ENCODE measurements at regions not wholly inside any gene's neighbourhood (a gene's known extent, or its start where the extent isn't known, plus 50 kb on each side); places are given as distances from the start of the nearest gene placed in this dataset.
"Not testable (repeated sequence)": the region's sequence is repeated elsewhere in the genome, so short reads cannot be mapped to it uniquely, and the experiment has no call there.

- TF ChIP-seq POLR2AphosphoS5 (IDR thresholded peaks at IDR 0.05): no peak
- TF ChIP-seq MXI1 (conservative IDR thresholded peaks at IDR 0.05; ENCODE audit: poor library complexity, severe bottlenecking): no peak
- TF ChIP-seq TAF1 (IDR thresholded peaks at IDR 0.05; ENCODE audit: low read depth): no peak
- no peak for TF ChIP-seq SMC3 (conservative IDR thresholded peaks at IDR 0.05; ENCODE audit: poor library complexity)
- TF ChIP-seq RAD21 (conservative IDR thresholded peaks at IDR 0.05): no peak
- TF ChIP-seq EZH2 (IDR thresholded peaks at IDR 0.05; ENCODE audit: borderline replicate concordance, insufficient read depth, low read length, poor library complexity, severe bottlenecking): no peak
- Histone ChIP-seq H3K9me2 (ENCODE audit: insufficient read depth, low read length) (no peaks in the 10 kb centered on the region), H3K4me2 (ENCODE audit: low read length) (no peak overlapping the region), H3K9ac (ENCODE audit: low read length) (no peak overlapping the region), H2AFZ (ENCODE audit: low read depth, low read length) (no peak overlapping the region), H4K20me1 (ENCODE audit: insufficient read depth) (no peaks in the 10 kb centered on the region), H3K36me3 (ENCODE audit: insufficient read depth, low read length) (no peaks in the 10 kb centered on the region), H3K4me3 (ENCODE audit: low read length) (no peak overlapping the region), H3K79me2 (replicated peaks; ENCODE audit: insufficient read depth, low read length) (no peaks in the 10 kb centered on the region), H3K27me3 (ENCODE audit: insufficient read depth, low read depth, low read length) (no peaks in the 10 kb centered on the region), H3K9me3 (ENCODE audit: low read length) (no peaks in the 10 kb centered on the region), H3K27ac (ENCODE audit: low read length) (no peak overlapping the region), H3F3A (ENCODE audit: insufficient read depth, low read length, poor library complexity, severe bottlenecking) (no peaks in the 10 kb centered on the region)
These were observed 193.8 kb upstream of the PTER start for GRCh38 chr10:16242859-16243613.

- H3K9me3 ChIP-seq (ENCODE audit: low read length); H3K4me3 ChIP-seq (ENCODE audit: low read length); H3K36me3 ChIP-seq (ENCODE audit: insufficient read depth, low read length); H3K4me2 ChIP-seq (ENCODE audit: low read length); H4K20me1 ChIP-seq (ENCODE audit: insufficient read depth); H3K27ac ChIP-seq (ENCODE audit: low read length); H3K79me2 ChIP-seq (replicated peaks; ENCODE audit: insufficient read depth, low read length); H3K27me3 ChIP-seq (ENCODE audit: insufficient read depth, low read depth, low read length); H3F3A ChIP-seq (ENCODE audit: insufficient read depth, low read length, poor library complexity, severe bottlenecking); H3K9ac ChIP-seq (ENCODE audit: low read length); H3K9me2 ChIP-seq (ENCODE audit: insufficient read depth, low read length); H2AFZ ChIP-seq (ENCODE audit: low read depth, low read length): not testable (repeated sequence)
These were observed 186.7 kb upstream of the PTER start for GRCh38 chr10:16250136-16250535.

- Histone ChIP-seq H3K79me2 (replicated peaks; ENCODE audit: insufficient read depth, low read length) (no peaks in the 10 kb centered on the region), H3K9me3 (ENCODE audit: low read length) (peaks cover 4% of the 10 kb centered on the region), H3K36me3 (ENCODE audit: insufficient read depth, low read length) (no peaks in the 10 kb centered on the region), H3F3A (ENCODE audit: insufficient read depth, low read length, poor library complexity, severe bottlenecking) (no peaks in the 10 kb centered on the region), H3K4me2 (ENCODE audit: low read length) (no peak overlapping the region), H3K9ac (ENCODE audit: low read length) (no peak overlapping the region), H3K9me2 (ENCODE audit: insufficient read depth, low read length) (no peaks in the 10 kb centered on the region), H3K27ac (ENCODE audit: low read length) (no peak overlapping the region), H3K4me3 (ENCODE audit: low read length) (no peak overlapping the region), H2AFZ (ENCODE audit: low read depth, low read length) (no peak overlapping the region), H4K20me1 (ENCODE audit: insufficient read depth) (no peaks in the 10 kb centered on the region), H3K27me3 (ENCODE audit: insufficient read depth, low read depth, low read length) (no peaks in the 10 kb centered on the region)
- TF ChIP-seq MXI1 (conservative IDR thresholded peaks at IDR 0.05; ENCODE audit: poor library complexity, severe bottlenecking) (no peak), RAD21 (conservative IDR thresholded peaks at IDR 0.05) (no peak), POLR2AphosphoS5 (IDR thresholded peaks at IDR 0.05) (no peak), REST (IDR thresholded peaks at IDR 0.05; ENCODE audit: borderline replicate concordance) (no peak), EP300 (conservative IDR thresholded peaks at IDR 0.05; ENCODE audit: poor library complexity, severe bottlenecking) (no peak), SMC3 (conservative IDR thresholded peaks at IDR 0.05; ENCODE audit: poor library complexity) (no peak), EZH2 (IDR thresholded peaks at IDR 0.05; ENCODE audit: borderline replicate concordance, insufficient read depth, low read length, poor library complexity, severe bottlenecking) (no peak), TAF1 (IDR thresholded peaks at IDR 0.05; ENCODE audit: low read depth) (no peak), CTCF (IDR thresholded peaks at IDR 0.05; ENCODE audit: poor library complexity, severe bottlenecking) (no peak)
These were observed 180.5 kb upstream of the PTER start for GRCh38 chr10:16256336-16256735.
